A673 (cell line): ENCODE measurements at regions not wholly inside any gene's neighbourhood (a gene's known extent, or its start where the extent isn't known, plus 50 kb on each side); places are given as distances from the start of the nearest gene placed in this dataset.

Source experiments
- BruUV-seq: library from RNA; stranded (reverse); fragments of 400-500 nt; replicated peaks from 2 replicates; lab custom pipeline; 2021; lab: Mats Ljungman, UMichigan
- CTCF ChIA-PET: fragments of 300-600 bp; sonication (Branson Sonifier 250); formaldehyde crosslinking; loops from one replicate; lab custom pipeline; 2022; ENCODE audit warnings: antibody characterized with exemption; lab: Charles Lee
- POLR2A ChIA-PET: fragments of 300-600 bp; sonication (Branson Sonifier 250); formaldehyde crosslinking; loops from one replicate; lab custom pipeline; 2022; ENCODE audit warnings: antibody characterized with exemption; ENCODE audit not compliant: low non-redundant PET; lab: Charles Lee
- DNase-seq: peaks from one replicate; pipeline ENCODE4 v3.0.0-alpha.2; 2015; ENCODE audit warnings: low spot score
- H3K27ac ChIP-seq: fragments of 200-600 bp; sonication (generic); 2 replicates; pipeline ENCODE4 v1.5.1; 2016; ENCODE audit warnings: mixed run types, low read depth, mild to moderate bottlenecking, mixed read lengths, antibody characterized with exemption, low read length; ENCODE audit not compliant: poor library complexity, severe bottlenecking
- H3K27me3 ChIP-seq: fragments of 200-600 bp; sonication (generic); replicated peaks from 2 replicates; pipeline ENCODE4 v1.6.1; 2017; ENCODE audit warnings: mixed run types, low read depth, mild to moderate bottlenecking, mixed read lengths, antibody characterized with exemption, low read length; ENCODE audit not compliant: insufficient read depth, poor library complexity
- H3K36me3 ChIP-seq: fragments of 200-600 bp; sonication (generic); 2 replicates; pipeline ENCODE4 v1.6.1; 2016; ENCODE audit warnings: mixed run types, mild to moderate bottlenecking, mixed read lengths, antibody characterized with exemption, low read length; ENCODE audit not compliant: insufficient read depth, poor library complexity, severe bottlenecking
- H3K4me1 ChIP-seq: fragments of 200-600 bp; sonication (generic); 2 replicates; pipeline ENCODE4 v1.6.1; 2017; ENCODE audit warnings: mixed run types, mild to moderate bottlenecking, mixed read lengths, antibody characterized with exemption, low read length; ENCODE audit not compliant: insufficient read depth, poor library complexity, severe bottlenecking
- H3K4me3 ChIP-seq: fragments of 200-600 bp; sonication (generic); 2 replicates; pipeline ENCODE4 v1.5.1; 2016; ENCODE audit warnings: low read depth, mixed run types, mild to moderate bottlenecking, mixed read lengths, low read length; ENCODE audit not compliant: poor library complexity, severe bottlenecking
- H3K9me3 ChIP-seq: fragments of 200-600 bp; sonication (generic); 2 replicates; pipeline ENCODE4 v1.6.1; 2016; ENCODE audit warnings: mixed run types, low read depth, mild to moderate bottlenecking, mixed read lengths, antibody characterized with exemption, low read length; ENCODE audit not compliant: poor library complexity, severe bottlenecking
- EZH2 ChIP-seq: fragments of 200-600 bp; sonication (generic); IDR thresholded peaks from 2 replicates; pipeline ENCODE4 v1.6.1; 2017; ENCODE audit warnings: borderline replicate concordance, low read depth, mild to moderate bottlenecking, mixed read lengths, antibody characterized with exemption, low read length; ENCODE audit not compliant: poor library complexity, severe bottlenecking
- intact Hi-C: fragments of 100-400 bp; cut with micrococcal nuclease; formaldehyde crosslinking; loops from one replicate; pipeline ENCODE4 v1.10.0; 2022; ENCODE audit not compliant: unreplicated experiment
- TF ChIP-seq, protein P1 (sequence below): fragments of 300-800, 200-600 bp; sonication (generic); conservative IDR thresholded peaks from 2 replicates; pipeline ENCODE4 v1.5.1; 2017; ENCODE audit warnings: low read depth, mild to moderate bottlenecking, antibody characterized with exemption, low read length, moderate library complexity, mixed read lengths

DNA sequence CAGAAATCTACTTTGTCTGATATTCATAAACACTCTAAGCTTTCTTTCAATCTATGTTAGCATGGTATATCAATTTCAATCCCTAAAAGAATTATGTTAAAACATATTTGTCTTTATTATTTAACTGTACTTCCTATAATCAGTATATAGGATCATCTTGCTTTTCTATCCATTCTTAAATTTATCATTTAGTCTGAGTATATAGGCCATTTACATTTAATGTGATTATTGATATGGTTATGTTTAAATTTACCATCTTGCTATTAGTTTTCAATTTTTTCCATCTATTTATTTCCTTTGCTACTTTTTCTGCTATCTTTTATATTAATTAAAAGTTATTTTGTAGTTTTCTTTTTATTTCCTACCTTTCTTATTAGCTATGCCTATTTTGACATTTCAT is 174.8 kb upstream of the MBNL1 start:
- H3K27ac ChIP-seq = no peak overlapping the region
- no peaks in the 10 kb centered on the region for H3K27me3 ChIP-seq
- no peaks in the 10 kb centered on the region for H3K9me3 ChIP-seq
- H3K4me1 ChIP-seq = no peaks in the 10 kb centered on the region
- no peak overlapping the region for H3K4me3 ChIP-seq
- no TSS peak for BruUV-seq
- ChIA-PET CTCF (no interaction called here), POLR2A (no interaction called here)
- DNase-seq = no peak
- TF ChIP-seq, protein P1, sequence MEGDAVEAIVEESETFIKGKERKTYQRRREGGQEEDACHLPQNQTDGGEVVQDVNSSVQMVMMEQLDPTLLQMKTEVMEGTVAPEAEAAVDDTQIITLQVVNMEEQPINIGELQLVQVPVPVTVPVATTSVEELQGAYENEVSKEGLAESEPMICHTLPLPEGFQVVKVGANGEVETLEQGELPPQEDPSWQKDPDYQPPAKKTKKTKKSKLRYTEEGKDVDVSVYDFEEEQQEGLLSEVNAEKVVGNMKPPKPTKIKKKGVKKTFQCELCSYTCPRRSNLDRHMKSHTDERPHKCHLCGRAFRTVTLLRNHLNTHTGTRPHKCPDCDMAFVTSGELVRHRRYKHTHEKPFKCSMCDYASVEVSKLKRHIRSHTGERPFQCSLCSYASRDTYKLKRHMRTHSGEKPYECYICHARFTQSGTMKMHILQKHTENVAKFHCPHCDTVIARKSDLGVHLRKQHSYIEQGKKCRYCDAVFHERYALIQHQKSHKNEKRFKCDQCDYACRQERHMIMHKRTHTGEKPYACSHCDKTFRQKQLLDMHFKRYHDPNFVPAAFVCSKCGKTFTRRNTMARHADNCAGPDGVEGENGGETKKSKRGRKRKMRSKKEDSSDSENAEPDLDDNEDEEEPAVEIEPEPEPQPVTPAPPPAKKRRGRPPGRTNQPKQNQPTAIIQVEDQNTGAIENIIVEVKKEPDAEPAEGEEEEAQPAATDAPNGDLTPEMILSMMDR = no peak
- no peak for TF ChIP-seq EZH2
- no peaks in the 10 kb centered on the region for H3K36me3 ChIP-seq
- intact Hi-C loops = no loop called here

DNA sequence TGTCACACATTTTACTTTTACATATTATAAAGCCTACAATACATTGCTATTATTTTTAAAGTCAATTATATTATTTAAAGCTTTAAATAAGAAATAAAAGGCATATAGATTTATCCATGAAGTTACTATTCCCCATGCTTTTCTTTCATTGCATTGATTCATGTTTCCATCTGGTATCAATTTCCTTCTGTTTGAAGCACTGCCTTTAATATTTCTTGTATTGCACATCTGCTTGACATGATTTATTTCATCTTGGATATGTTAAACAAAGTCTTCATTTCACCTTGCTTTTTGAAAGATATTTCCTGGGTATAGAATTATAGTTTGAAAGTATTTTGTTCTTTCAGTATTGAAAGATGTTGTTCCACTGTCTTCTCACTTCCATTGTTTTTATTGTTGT is 174.3 kb upstream of the MBNL1 start:
- CTCF ChIA-PET = no interaction called here
- POLR2A ChIA-PET = no interaction called here
- H3K27me3 ChIP-seq = no peaks in the 10 kb centered on the region
- H3K9me3 ChIP-seq = no peaks in the 10 kb centered on the region
- no peak for DNase-seq
- no peak overlapping the region for H3K4me3 ChIP-seq
- TF ChIP-seq, protein P1 = no peak
- no peak for TF ChIP-seq EZH2
- no TSS peak for BruUV-seq
- intact Hi-C loops = no loop called here
- H3K4me1 ChIP-seq = no peaks in the 10 kb centered on the region
- H3K27ac ChIP-seq = no peak overlapping the region
- H3K36me3 ChIP-seq = no peaks in the 10 kb centered on the region

DNA sequence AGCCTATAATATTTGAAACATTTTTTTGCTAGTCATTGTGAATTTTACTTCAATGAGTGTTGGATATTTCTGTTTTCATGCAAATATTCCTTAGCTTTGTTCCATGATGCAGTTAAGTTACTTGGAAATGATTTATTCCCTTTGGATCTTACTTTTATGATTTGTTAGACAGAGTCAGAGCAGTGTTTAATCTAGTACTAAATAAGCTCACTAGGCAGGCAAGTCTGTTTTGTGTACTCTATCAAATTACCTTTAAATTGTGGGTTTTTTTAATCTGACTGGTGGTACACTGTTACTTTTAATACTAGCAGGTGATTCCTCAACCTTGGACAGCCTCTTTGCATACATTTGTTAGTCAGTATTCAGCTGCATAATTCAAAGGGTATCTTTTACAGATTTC is 173.3 kb upstream of the MBNL1 start:
- Histone ChIP-seq H3K27ac (no peak overlapping the region), H3K27me3 (no peaks in the 10 kb centered on the region), H3K4me1 (no peaks in the 10 kb centered on the region), H3K9me3 (no peaks in the 10 kb centered on the region), H3K36me3 (no peaks in the 10 kb centered on the region), H3K4me3 (no peak overlapping the region)
- intact Hi-C loops = no loop called here
- BruUV-seq = no TSS peak
- ChIA-PET POLR2A (interaction anchor here (0.7 kb wide), 1 partner anchor 280 kb away, joined by 4 read pairs; no protein-coding TSS in a partner anchor), CTCF (no interaction called here)
- TF ChIP-seq, protein P1 = no peak
- TF ChIP-seq EZH2 = no peak
- DNase-seq = no peak
